NCI-H1694 treated with DMSO at 0.1 percent for 48 hours (cell line): ENCODE measurements at regions not wholly inside any gene's neighbourhood (a gene's known extent, or its start where the extent isn't known, plus 50 kb on each side); places are given as distances from the start of the nearest gene placed in this dataset.

ENCODE experiments used
- DNase-seq: peaks from one replicate; lab custom pipeline; 2025; lab: John Stamatoyannopoulos, UW

DNA sequence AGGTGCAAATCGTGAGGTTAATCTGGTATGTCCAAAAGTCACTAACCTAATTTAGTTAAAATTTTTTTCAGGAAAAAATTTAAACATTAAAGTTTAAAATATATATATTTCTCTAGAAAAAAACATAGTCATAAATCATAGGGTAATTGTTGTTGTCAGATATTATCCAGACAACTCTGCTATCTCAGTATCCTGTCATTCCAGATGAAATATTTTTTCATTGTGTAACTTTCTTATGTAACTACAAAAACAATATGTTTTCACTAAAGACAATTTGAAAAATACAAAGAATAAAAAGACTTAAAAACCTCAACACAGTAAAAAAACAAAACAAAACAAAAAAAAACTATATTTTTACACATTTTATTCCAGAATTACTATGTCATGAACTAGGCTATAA lies 57.6 kb downstream of the TENT5A start:
- no peak for DNase-seq

GRCh38 chr6:81694207-81694606 lies 58.3 kb downstream of the TENT5A start:
- no peak for DNase-seq

GRCh38 chr6:81693266-81693665 lies 59.2 kb downstream of the TENT5A start:
- no peak for DNase-seq

DNA sequence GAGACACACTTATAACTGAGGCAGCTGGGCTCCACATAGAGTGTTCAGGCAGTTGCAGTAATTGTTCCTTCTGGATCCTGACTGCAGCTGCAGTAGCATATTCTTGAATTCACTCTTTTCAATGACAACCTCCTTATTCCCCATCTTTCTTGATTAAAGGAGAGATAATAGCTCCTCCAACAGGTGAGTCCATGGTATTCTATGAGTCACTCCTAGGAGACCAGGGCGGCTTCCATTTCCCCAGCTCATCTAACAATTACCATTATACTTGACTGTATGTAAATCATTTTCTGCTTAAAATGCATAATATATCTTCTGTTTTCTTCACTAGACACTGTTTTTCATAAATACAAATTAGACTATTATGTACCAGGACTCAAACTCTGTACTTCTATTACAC lies 62.4 kb downstream of the TENT5A start:
- no peak for DNase-seq

- no peak for DNase-seq
Observed at GRCh38 chr6:81689580-81689979, 62.9 kb downstream of the TENT5A start.

DNA sequence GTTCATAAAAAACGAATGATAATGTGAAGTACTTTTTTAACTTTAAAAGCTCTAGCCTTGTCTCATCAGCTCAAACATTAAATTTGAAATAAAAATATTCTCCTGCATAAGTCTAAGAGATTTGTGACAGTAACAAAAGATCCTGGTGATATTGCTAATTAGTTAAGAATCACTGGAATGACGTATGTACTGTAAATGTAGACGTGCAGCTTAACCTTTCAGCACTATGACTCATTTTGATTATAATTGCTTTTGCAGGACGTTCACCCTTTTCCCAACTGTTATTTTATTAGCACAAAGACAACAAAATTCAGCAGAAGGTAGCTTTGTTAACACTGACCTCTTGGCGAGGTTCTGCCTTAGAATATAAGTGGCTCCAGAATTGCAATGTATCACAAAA lies 68.6 kb downstream of the TENT5A start:
- DNase-seq = no peak

DNA sequence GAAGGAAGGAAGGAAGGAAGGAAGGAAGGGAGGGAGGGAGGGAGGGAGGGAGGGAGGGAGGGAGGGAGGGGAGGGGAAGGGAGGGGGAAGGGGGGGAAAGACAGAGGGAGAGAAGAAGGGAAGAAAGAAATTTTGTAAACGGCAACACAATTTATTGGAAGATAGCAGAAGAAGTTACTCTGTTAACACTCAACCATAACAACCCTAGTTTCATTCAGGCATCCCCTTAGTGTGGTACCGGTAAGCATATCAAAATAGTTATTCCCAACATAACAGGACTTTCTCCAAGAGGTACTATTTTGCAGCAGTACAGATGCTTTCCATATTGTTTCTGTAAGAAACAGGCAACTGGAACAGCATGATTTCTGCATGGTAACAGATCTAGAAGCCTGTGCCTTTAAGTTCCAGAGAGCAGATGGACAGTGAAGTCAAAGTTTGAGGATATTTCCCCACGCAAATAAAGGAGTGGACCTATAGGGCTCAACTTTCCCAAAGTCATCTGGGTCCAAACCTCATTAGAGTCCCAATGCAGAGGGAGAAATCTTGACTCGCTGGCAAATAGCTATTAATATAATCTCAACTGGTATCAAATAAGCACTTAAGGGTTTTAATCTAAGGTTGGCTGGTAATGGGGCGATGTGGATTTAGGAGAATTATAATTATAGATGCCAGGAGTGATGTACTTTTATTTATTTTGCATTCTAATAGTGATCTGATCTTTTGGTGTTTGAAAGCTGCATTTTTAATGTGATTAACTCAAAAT lies 69.4 kb downstream of the TENT5A start:
- no peak for DNase-seq

DNA sequence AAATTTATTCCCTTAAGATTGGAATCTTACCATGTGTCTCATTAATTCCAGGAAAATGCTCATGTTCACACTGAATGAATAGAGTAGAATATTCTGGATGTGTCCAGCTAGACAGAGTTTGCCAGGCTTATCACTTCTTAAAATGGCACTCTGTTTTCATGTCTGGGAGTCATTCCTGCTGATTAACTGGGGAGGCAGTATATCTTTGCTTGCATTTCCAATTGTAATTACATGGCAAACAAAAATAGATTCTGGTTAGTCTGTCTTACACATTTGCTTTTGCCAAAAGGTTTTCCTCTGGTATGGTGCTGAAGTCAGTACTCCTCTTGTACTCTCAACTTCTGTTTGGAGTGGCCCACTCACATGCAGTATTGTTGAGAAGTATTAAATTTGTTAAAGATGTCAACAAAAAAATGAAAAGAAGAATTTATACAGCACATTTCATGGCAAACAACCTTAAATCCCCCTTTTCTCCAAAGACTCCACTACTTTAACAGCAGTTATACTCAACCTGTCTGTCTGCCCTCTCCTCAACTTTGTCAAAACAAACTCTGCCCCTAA lies 70.2 kb downstream of the TENT5A start:
- DNase-seq = no peak

GRCh38 chr6:81669445-81669844 lies 83.0 kb downstream of the TENT5A start:
- no peak for DNase-seq

DNA sequence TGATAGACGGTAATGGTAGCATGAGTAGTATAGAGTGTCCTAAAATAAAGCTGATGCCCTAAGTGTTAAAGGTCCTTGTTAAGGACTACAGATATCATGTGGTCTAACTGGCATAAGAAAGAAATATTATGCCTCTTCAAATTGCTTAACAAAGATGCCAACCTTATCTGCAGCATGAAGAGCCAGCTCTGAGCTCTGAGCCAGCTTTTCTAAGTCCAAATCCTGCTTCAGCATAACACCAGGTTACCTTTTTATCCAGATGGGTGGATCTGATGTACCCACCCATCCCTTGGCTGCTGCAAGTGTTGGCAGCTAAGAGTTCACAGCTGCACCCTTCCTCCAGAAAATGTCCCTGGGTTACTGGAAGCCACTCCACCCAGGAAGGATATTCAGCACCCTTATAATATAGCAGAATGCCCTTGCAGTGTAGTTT lies 83.8 kb downstream of the TENT5A start:
- no peak for DNase-seq

DNA sequence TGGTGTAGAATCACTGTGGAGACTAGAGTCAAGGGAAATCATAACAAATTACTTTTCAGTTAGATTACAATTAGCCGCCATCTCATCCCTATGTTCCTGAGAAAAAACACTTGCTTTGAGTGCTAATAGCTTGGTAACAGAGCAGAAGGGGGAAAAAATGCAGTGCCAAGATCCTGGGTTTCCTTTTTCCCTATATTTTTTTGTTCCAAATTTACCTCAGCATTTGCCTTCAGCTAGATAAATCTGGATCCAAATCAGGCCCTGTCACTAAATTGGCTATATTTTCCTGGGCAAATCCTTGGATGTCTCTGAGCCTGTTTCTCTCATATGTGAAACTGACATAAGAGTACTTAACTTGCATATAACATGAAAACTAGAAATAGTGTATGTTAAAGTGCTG lies 86.0 kb downstream of the TENT5A start:
- DNase-seq = no peak

DNA sequence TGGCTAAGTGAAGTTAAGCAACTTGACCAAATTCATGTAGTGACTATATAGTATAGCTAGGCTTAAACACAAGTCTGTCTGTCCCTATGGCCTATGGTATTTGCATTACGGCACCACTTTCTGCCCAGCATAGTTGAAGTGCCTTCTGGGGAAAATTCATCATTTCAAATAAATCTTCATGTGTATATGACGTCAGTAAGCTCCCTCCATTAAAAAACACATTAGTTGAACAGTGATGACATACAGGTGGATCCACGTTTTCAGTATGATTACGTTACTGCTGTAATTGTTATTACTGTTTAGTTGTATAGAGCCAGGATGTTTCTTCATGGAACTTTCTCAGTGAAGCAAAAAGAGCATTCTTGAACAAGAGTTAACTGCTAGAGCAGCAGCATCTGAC lies 96.2 kb downstream of the TENT5A start:
- no peak for DNase-seq

- no peak for DNase-seq
Observed at GRCh38 chr6:81655696-81656095, 96.8 kb downstream of the TENT5A start.

- DNase-seq = no peak
Observed at GRCh38 chr6:81648502-81648901, 104.0 kb downstream of the TENT5A start.

DNA sequence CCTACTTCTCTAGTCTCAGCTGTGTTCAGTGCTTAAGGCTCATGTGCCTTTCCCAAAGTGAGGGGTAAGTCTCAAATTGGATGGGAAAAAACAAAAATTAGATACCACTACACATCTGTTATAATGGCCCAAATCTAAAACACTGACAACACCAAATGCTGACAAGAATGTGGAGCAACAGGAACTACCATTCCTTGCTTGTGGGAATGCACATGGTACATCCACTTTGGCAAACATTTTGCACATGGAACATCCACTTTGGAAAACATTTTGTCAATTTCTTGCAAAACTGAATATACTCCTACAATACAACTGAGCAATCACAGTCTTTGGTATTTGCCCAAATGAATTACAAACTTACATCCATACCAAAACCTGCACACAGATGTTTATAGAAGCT lies 109.3 kb downstream of the TENT5A start:
- DNase-seq = no peak

- DNase-seq = no peak
Observed at GRCh38 chr6:81640891-81641290, 111.6 kb downstream of the TENT5A start.

DNA sequence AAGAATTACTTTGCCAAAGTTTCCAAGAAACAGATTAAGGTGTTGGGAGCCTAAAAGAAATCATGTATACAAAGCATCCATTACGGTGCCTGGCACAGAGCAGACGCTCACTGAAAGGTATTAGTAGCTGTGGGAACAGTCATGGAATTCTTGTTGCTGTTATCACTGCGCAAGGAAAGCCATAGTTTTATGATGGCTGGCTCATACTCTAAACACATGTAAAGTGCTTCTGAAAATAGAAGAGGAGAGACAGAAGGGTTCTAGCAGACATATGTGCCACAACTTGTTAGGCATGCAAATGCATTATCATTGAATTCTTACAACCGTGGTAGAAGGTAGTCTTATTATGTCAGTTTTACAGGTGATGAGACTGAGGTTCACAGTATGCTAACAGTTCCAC lies 112.4 kb downstream of the TENT5A start:
- no peak for DNase-seq

DNA sequence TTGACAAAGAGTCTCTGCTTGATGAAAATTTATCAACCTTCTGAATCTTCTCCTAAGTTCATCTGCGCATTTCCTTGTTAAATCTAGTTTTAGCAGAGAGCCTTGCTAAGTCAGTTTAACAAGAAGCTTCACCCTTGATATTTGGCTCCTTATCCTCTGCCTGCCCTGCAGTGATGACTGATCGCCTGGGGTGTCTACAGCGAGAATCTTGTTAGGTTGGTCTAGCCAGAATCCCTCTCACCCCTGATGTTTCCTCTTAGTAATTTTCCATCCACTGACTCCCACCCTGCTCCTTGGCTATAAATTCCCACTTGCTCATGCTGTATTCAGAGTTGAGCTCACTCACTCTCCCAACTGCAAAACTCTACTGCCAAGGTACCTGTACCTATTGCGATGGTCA lies 114.1 kb downstream of the TENT5A start:
- no peak for DNase-seq

- no peak for DNase-seq
Observed at GRCh38 chr6:81636930-81637568, 115.4 kb downstream of the TENT5A start.

DNA sequence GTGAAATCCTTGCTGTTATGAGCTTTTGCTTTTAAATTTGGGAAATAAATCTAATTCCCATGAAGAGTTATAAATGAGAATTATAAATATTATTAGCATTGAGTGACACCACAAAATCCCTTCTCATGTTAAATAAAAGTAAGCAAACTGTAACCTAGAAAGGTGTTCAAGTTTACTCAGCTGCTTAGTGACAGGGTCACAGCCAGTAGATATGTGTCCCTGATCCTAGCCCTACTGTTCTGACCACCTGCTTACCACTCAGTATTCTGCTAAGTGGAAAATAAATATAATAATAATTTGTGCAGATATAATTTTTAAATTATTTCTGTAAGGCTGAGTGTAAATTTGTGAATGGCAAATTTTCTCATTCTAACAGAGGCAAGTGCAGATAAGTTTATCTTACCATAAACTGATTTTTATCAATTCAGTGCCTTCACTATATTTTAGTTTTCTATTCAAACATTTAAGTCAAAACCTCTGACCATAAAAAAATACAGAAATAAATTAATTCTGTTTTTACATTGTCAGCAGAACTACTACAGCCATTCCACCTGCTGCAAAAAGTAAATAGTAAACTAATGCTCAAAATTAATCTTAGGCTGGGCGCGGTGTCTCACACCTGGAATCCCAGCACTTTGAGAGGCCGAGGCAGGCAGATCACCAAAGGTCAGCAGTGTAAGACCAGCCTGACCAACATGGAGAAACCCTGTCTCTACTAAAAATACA lies 118.2 kb downstream of the TENT5A start:
- no peak for DNase-seq

DNA sequence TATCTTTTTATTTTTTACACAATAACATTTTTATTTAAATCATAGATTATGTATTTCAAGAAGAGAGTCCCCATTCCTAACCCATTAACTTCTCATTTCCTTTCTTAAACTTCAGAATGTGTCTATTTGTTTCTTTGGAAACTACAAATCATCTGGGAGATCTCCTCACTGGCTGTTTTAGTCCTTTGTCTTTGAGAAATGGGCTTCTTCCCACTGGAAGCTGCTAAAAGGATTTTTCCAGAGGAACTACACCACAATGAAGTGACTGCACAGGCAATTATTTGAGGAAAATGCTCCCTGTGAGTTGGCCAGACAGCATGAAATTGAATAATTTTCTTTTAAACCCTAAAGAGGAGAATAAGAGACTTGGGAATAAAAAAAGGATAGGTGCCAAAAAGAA lies 119.1 kb downstream of the TENT5A start:
- DNase-seq = no peak

GRCh38 chr6:81630719-81631118 lies 121.8 kb downstream of the TENT5A start:
- no peak for DNase-seq

DNA sequence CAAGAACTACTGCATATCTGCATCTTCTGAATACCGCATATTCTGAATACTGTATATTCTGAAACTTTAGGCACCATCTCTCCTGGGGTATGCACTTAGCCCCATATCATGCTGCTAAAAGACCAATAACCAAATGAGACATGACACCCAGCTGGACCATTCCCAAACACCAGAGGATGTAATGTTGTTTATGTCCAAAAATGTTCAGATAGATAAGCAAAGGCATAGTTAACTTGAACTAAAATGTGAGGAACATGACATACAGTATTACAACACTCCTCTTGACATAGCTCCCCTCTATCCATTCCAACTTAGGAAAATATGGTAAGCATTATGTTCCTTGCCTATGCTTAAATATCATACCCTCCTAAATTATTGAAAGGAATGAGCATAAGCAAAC lies 127.3 kb downstream of the TENT5A start:
- no peak for DNase-seq
